NCI-H2196 (cell line): ENCODE measurements at regions not wholly inside any gene's neighbourhood (a gene's known extent, or its start where the extent isn't known, plus 50 kb on each side); places are given as distances from the start of the nearest gene placed in this dataset.

ENCODE experiments used
- DNase-seq: peaks from one replicate; lab custom pipeline; 2025; ENCODE audit not compliant: unreplicated experiment; lab: John Stamatoyannopoulos, UW

DNA sequence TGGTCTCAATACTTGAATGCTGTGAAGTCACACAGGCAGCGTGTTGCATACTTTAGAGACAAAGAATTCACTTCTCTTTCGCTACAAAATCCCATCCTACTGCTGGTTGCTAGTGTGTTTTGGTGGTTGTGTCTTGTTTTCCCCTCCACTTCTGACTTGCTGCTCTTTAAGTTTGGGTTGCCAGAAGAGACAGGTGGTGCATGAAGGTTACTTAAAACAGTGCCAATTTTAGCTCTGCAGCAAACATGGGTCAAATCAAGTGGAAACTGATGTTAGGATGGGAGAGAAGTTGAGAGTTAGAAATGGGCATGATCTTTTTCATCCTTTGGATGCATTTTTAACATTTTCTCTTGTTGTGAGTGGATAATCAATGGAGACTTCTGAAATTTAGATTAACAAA lies 136.2 kb upstream of the KCNH7 start:
- DNase-seq: no peak

DNA sequence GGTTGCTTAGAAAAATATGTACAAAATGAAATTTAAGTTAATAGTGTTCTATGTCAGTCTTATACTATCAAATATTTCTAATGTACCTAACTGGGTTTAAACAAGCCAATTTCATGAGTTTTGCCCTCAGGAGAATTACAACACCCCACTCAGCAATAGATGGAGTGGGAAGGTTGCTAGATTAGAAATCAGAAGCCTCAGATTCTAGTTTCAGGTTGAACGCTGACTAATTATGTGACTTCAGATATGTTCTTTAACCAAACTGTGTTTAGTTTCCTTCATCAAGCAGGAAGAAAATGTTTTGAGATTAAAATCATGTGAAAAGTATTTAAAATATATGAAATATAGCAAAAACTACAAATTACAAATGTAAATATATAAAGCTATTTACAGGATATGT lies 133.8 kb upstream of the KCNH7 start:
- no peak for DNase-seq

GRCh38 chr2:162968306-162968705 lies 129.7 kb upstream of the KCNH7 start:
- no peak for DNase-seq

- DNase-seq: no peak
Measured at GRCh38 chr2:162967811-162968210, 129.2 kb upstream of the KCNH7 start.

GRCh38 chr2:162967147-162967546 lies 128.6 kb upstream of the KCNH7 start:
- DNase-seq: no peak

GRCh38 chr2:162965191-162965590 lies 126.6 kb upstream of the KCNH7 start:
- no peak for DNase-seq

- no peak for DNase-seq
Measured at GRCh38 chr2:162964513-162964912, 125.9 kb upstream of the KCNH7 start.

DNA sequence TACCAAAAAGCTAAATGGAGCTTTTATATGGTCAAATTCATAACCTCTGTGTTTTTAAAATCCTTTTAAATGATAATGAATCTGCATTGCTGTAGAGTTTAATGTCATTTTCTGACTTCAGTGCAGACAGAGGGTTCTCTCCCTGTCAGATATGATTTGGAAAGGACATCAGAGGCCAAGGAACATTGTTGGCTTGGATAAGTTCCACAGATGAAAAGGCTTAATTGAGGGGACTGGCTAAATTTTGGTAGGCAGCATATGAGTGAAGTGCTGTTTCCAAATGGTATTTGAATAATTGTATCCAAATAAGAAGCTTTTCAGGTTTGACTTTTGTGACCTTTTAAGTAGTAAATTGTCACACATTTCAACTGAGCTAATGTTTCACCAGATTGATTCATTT lies 124.6 kb upstream of the KCNH7 start:
- DNase-seq: no peak

- DNase-seq: no peak
Measured at GRCh38 chr2:162945785-162946184, 107.2 kb upstream of the KCNH7 start.

GRCh38 chr2:162938387-162938786 lies 99.8 kb upstream of the KCNH7 start:
- no peak for DNase-seq

GRCh38 chr2:162934191-162934590 lies 95.6 kb upstream of the KCNH7 start:
- no peak for DNase-seq

GRCh38 chr2:162932416-162932815 lies 93.8 kb upstream of the KCNH7 start:
- no peak for DNase-seq

DNA sequence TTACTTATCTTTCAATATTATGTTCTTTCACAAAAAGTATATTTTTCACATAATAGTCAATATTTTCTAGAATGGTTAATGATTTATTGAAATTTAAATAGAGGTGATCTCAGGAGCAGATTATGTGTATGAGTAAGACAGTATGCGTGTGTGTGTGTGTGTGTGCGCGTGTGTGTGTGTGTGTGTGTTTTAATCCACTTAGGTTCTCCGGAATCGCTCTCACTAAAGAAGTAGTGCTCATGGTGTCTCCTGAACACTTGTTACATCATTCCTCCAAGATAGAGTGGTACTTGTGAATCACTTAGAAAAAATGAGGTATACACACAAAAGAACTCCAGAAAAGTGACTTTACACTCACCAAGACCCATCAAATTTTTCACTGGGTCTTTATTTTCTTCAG lies 91.0 kb upstream of the KCNH7 start:
- DNase-seq: no peak

GRCh38 chr2:162928356-162928755 lies 89.8 kb upstream of the KCNH7 start:
- DNase-seq: no peak

DNA sequence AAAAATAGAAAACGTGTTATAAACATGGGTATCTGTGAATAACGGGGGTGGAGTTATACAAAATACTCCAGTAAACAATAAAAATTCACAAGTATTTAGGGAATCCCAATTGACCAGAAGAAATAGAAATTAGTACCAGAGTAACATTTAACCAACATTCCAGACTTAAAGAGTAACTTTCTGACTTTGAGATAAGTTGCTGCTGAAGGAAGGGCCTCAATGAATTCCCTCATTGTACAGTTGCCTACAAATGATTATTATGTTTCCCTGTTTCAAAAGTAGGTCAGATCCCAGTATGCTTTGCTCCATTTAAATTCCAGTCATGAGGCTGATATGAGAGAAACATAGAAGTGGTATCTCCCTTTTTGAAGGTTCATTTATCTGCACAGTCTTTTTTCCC lies 88.3 kb upstream of the KCNH7 start:
- no peak for DNase-seq

- DNase-seq: no peak
Measured at GRCh38 chr2:162926501-162926900, 87.9 kb upstream of the KCNH7 start.

DNA sequence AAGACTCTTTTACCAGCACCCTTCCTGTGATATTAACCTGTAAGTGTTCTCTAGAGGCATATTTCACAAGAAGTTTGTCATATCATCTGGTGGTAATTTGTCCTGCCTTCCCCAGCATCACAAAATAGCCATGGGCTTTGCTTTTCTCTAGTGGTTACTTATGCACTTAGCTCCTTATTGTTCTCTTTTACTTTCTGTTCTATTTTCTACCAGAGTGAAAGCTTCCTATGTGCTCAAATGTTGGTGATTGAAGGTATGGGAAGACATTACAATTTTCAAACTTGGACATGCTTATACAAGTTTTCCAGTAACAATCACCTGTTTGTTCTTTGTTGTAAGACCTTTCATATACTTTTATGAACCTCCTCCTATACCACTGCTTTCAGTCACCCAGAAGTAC lies 87.0 kb upstream of the KCNH7 start:
- DNase-seq: no peak

DNA sequence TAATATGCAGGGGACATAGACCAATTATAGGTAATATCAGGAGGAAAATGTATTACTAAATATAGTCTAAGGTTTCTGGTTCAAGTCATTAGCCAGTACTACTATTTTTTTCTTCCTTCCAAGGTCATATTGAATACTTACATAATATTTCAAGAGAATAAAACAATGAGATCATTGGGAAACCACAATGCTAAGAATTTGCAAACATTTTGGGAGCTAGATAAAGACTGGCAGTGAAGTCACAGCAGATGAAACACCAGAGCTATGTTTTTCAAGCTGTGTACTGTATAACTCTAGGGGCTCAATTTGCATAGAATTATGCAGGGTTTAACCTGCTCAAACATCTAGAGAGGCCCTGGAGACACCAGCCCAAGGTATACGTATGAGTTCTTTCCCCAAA lies 80.5 kb upstream of the KCNH7 start:
- DNase-seq: no peak

DNA sequence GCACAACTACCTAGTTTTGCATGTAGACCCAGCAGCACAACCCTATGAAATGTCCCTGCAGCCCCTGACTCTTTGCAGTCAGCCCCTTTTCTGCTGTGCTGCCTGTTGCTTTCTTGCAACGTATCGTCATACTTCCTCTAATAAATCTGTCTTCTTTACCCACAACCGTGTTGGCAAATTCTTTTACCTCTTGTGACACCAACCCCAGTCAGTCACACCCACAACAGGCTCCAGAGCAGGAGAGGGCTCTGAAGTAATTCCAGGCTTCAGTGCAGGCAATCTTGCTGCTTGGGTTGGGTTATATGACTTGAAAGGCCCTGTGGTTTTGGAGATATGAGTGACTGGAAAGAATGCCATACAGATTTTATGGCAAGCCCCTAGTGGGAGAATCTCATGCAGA lies 79.1 kb upstream of the KCNH7 start:
- no peak for DNase-seq

- DNase-seq: no peak
Measured at GRCh38 chr2:162916286-162916801, 77.8 kb upstream of the KCNH7 start.

- no peak for DNase-seq
Measured at GRCh38 chr2:162915858-162916257, 77.3 kb upstream of the KCNH7 start.

DNA sequence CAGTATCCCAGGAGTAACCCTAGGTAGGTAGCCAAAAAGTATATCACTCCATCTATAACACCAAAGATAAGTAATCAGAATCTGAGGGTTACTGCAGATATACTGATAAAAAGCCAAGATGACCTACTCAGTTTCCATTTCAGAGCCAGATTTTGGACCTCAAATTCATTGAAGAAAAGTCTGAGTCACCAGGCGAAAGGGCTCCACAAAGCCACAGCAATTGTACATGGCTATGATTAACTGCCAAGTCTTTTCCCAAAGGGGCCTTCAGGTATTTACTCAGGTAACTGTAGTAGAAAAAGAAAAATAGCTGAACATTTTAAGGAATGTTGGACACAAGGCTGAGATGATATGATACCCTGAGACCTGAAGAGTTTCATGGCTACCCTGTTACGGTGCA lies 75.6 kb upstream of the KCNH7 start:
- no peak for DNase-seq

DNA sequence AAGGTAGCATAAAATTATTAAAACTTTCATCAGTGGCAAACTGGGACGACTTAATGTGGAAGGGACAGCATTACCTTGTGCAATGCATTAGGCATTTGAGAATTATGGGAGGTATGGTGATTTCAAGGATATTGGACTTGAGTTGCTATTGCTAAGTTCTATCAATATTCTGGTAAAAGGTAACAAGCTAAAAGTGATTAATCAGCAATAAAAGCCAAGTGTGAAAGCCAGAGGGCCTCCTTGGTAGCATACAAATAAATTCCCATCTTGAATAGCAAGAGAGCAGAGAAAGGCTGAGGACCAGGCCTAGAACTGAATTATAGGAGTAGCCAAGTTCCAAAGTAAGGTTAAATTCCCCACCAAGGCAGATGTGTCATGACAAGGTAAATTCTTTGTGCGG lies 74.2 kb upstream of the KCNH7 start:
- DNase-seq: no peak

- no peak for DNase-seq
Measured at GRCh38 chr2:162908567-162908966, 70.0 kb upstream of the KCNH7 start.
